IMR-90 (cell line): ENCODE measurements at regions not wholly inside any gene's neighbourhood (a gene's known extent, or its start where the extent isn't known, plus 50 kb on each side); places are given as distances from the start of the nearest gene placed in this dataset.

ENCODE experiments used
- ATAC-seq: fragments of 200-7000 bp; cut with Tn5 transposase; 2 replicates; pipeline ENCODE4 v1.9.1; 2020; ENCODE audit warnings: low read depth, mild to moderate bottlenecking, moderate library complexity
- BruUV-seq: library from RNA; stranded (reverse); fragments of 400-500 nt; replicated peaks from 2 replicates; lab custom pipeline; 2021; lab: Mats Ljungman, UMichigan
- CTCF ChIA-PET: fragments of 300-600 bp; formaldehyde crosslinking; extraction: SDS; loops from one replicate; lab custom pipeline; 2021; ENCODE audit warnings: antibody characterized with exemption; lab: Yijun Ruan, JAX
- POLR2A ChIA-PET: fragments of 300-600 bp; sonication (Branson Sonifier 250); formaldehyde crosslinking; loops from one replicate; lab custom pipeline; 2022; ENCODE audit warnings: antibody characterized with exemption; ENCODE audit not compliant: unreplicated experiment; lab: Charles Lee
- DNase-seq: peaks from one replicate; pipeline ENCODE4 v3.0.0; 2013
- H2AFZ ChIP-seq: replicated peaks from 2 replicates; pipeline ENCODE3; 2013; ENCODE audit warnings: low read length, mild to moderate bottlenecking; ENCODE audit not compliant: poor library complexity
- H2AK5ac ChIP-seq: 2 replicates; pipeline ENCODE4 v1.6.1; 2013; ENCODE audit warnings: low read depth, low read length, inconsistent platforms
- H2AK9ac ChIP-seq: replicated peaks from 2 replicates; pipeline ENCODE3; 2013; ENCODE audit warnings: mild to moderate bottlenecking, low read depth, low read length, moderate library complexity; ENCODE audit not compliant: poor library complexity
- H2BK120ac ChIP-seq: 2 replicates; pipeline ENCODE4 v1.6.1; 2013; ENCODE audit warnings: low read depth, low read length, inconsistent platforms
- H2BK15ac ChIP-seq: 3 replicates; pipeline ENCODE4 v1.6.1; 2013; ENCODE audit warnings: low read depth, low read length, inconsistent platforms
- H2BK20ac ChIP-seq: 2 replicates; pipeline ENCODE4 v1.6.1; 2013; ENCODE audit warnings: low read depth, mild to moderate bottlenecking, inconsistent platforms, low read length, moderate library complexity
- H2BK5ac ChIP-seq: 2 replicates; pipeline ENCODE4 v1.6.1; 2013; ENCODE audit warnings: mild to moderate bottlenecking, low read depth, low read length, inconsistent platforms; ENCODE audit not compliant: poor library complexity, severe bottlenecking
- H3K14ac ChIP-seq: replicated peaks from 2 replicates; pipeline ENCODE4 v1.6.1; 2013; ENCODE audit warnings: low read depth, low read length, inconsistent platforms
- H3K18ac ChIP-seq: 2 replicates; pipeline ENCODE4 v1.6.1; 2013; ENCODE audit warnings: low read depth, low read length, control low read depth
- H3K23ac ChIP-seq: 2 replicates; pipeline ENCODE4 v1.6.1; 2013; ENCODE audit warnings: low read depth, low read length, inconsistent platforms
- H3K27ac ChIP-seq: 2 replicates; pipeline ENCODE4 v1.5.1; 2013; ENCODE audit warnings: mild to moderate bottlenecking, control low read depth, low read length; ENCODE audit not compliant: insufficient read depth
- H3K27me3 ChIP-seq: 2 replicates; pipeline ENCODE4 v1.6.1; 2013; ENCODE audit warnings: low read length; ENCODE audit not compliant: control insufficient read depth, insufficient read depth
- H3K36me3 ChIP-seq: 2 replicates; pipeline ENCODE4 v1.6.1; 2013; ENCODE audit warnings: low read length, mixed read lengths; ENCODE audit not compliant: control insufficient read depth, insufficient read depth
- H3K4ac ChIP-seq: 2 replicates; pipeline ENCODE4 v1.6.1; 2013; ENCODE audit warnings: low read depth, low read length, inconsistent platforms
- H3K4me1 ChIP-seq: 2 replicates; pipeline ENCODE4 v1.6.1; 2013; ENCODE audit warnings: low read length, mixed read lengths; ENCODE audit not compliant: control insufficient read depth, insufficient read depth
- H3K4me2 ChIP-seq: 2 replicates; pipeline ENCODE4 v1.6.1; 2013; ENCODE audit warnings: low read depth, mild to moderate bottlenecking, control low read depth, low read length, moderate library complexity
- H3K4me3 ChIP-seq: 2 replicates; pipeline ENCODE4 v1.5.1; 2013; ENCODE audit warnings: low read depth, mild to moderate bottlenecking, control low read depth, low read length, moderate library complexity; ENCODE audit not compliant: insufficient read depth
- H3K56ac ChIP-seq: 2 replicates; pipeline ENCODE4 v1.6.1; 2013; ENCODE audit warnings: low read length, inconsistent platforms; ENCODE audit not compliant: insufficient read depth; ENCODE audit errors: extremely low read depth
- H3K79me1 ChIP-seq, 2 experiments: 2 replicates each; pipeline ENCODE4 v1.6.1; 2013; ENCODE audit warnings: low read length in 2 of 2, inconsistent platforms in 1 of 2, low read depth in 1 of 2
- H3K9ac ChIP-seq: 2 replicates; pipeline ENCODE4 v1.6.1; 2013; ENCODE audit warnings: low read depth, low read length, control low read depth
- H3K9me1 ChIP-seq: 2 replicates; pipeline ENCODE4 v1.6.1; 2013; ENCODE audit warnings: low read length, inconsistent platforms; ENCODE audit not compliant: insufficient read depth
- H3K9me3 ChIP-seq: 2 replicates; pipeline ENCODE4 v1.6.1; 2013; ENCODE audit warnings: low read length; ENCODE audit not compliant: control insufficient read depth, insufficient read depth
- H4K20me1 ChIP-seq: 2 replicates; pipeline ENCODE4 v1.6.1; 2013; ENCODE audit warnings: low read length, inconsistent platforms; ENCODE audit not compliant: insufficient read depth
- H4K5ac ChIP-seq: 2 replicates; pipeline ENCODE4 v1.6.1; 2013; ENCODE audit warnings: mild to moderate bottlenecking, low read depth, low read length, control low read depth
- H4K8ac ChIP-seq, 2 experiments: 2 replicates each; pipeline ENCODE4 v1.6.1; 2013; ENCODE audit warnings: low read depth in 2 of 2, low read length in 2 of 2, control low read depth in 1 of 2, inconsistent platforms in 1 of 2
- H4K91ac ChIP-seq: 2 replicates; pipeline ENCODE4 v1.6.1; 2013; ENCODE audit warnings: low read depth, low read length, inconsistent platforms; ENCODE audit not compliant: insufficient read depth
- BHLHE40 ChIP-seq: fragments of 150-350 bp; IDR thresholded peaks from 2 replicates; pipeline ENCODE4 v1.6.1; 2016; ENCODE audit warnings: mild to moderate bottlenecking, low read depth, low read length
- CEBPB ChIP-seq: IDR thresholded peaks from 2 replicates; pipeline ENCODE4 v1.6.1; 2012; ENCODE audit warnings: low read depth, low read length, improper control_type of control experiment
- CHD1 ChIP-seq: IDR thresholded peaks from 2 replicates; pipeline ENCODE4 v1.6.1; 2012; ENCODE audit warnings: low read depth, low read length, improper control_type of control experiment
- FOS ChIP-seq: fragments of 150-350 bp; IDR thresholded peaks from 2 replicates; pipeline ENCODE4 v1.6.1; 2016; ENCODE audit warnings: low read depth, low read length
- MAFK ChIP-seq: IDR thresholded peaks from 2 replicates; pipeline ENCODE4 v1.6.1; 2012; ENCODE audit warnings: low read depth, low read length, improper control_type of control experiment
- MAZ ChIP-seq: IDR thresholded peaks from 2 replicates; pipeline ENCODE4 v1.6.1; 2012; ENCODE audit warnings: low read depth, mild to moderate bottlenecking, low read length, improper control_type of control experiment, moderate library complexity, borderline replicate concordance
- MXI1 ChIP-seq: IDR thresholded peaks from 2 replicates; pipeline ENCODE4 v1.6.1; 2012; ENCODE audit warnings: low read depth, mild to moderate bottlenecking, low read length, moderate library complexity, borderline replicate concordance
- POLR2A ChIP-seq: IDR thresholded peaks from 2 replicates; pipeline ENCODE4 v1.6.1; 2012; ENCODE audit warnings: mild to moderate bottlenecking, low read depth, low read length
- RAD21 ChIP-seq: IDR thresholded peaks from 2 replicates; pipeline ENCODE4 v1.6.1; 2012; ENCODE audit warnings: low read length, improper control_type of control experiment
- RCOR1 ChIP-seq: IDR thresholded peaks from 2 replicates; pipeline ENCODE4 v1.6.1; 2012; ENCODE audit warnings: mild to moderate bottlenecking, low read length, improper control_type of control experiment; ENCODE audit not compliant: insufficient replicate concordance
- RFX5 ChIP-seq: IDR thresholded peaks from 2 replicates; pipeline ENCODE4 v1.8.0; 2012; ENCODE audit warnings: low read depth, mild to moderate bottlenecking, low read length, moderate library complexity
- SMC3 ChIP-seq: fragments of 150-350 bp; IDR thresholded peaks from 2 replicates; pipeline ENCODE4 v1.6.1; 2016; ENCODE audit warnings: low read depth, mild to moderate bottlenecking, antibody characterized with exemption, low read length, moderate library complexity
- WGBS, 2 experiments: methylation state at CpG; one replicate each; pipeline versions ENCODE4 v1.1.5 to v1.1.7; 2013; ENCODE audit warnings: missing lambda C conversion rate in 2 of 2; ENCODE audit not compliant: insufficient read length in 1 of 2; ENCODE audit errors: extremely low coverage in 2 of 2; 5-methylcytosine and 5-hydroxymethylcytosine counted together
- dilution Hi-C: fragments of 300-500 bp; cut with HindIII; formaldehyde crosslinking; loops from one replicate; pipeline ENCODE4 v1.14.3; 2018; ENCODE audit warnings: low sequenced_read_pairs; ENCODE audit not compliant: unreplicated experiment
- in situ Hi-C: fragments of 300-500 bp; cut with MboI; formaldehyde crosslinking; loops from 3 replicates; pipeline ENCODE4 v1.14.3; 2019; ENCODE audit warnings: low sequenced_read_pairs, inconsistent platforms, mixed read lengths
- intact Hi-C: fragments of 100-400 bp; cut with micrococcal nuclease; formaldehyde crosslinking; loops from 2 replicates; pipeline ENCODE4 v1.10.0; 2022
- TF ChIP-seq, protein P1 (sequence below): conservative IDR thresholded peaks from 2 replicates; pipeline ENCODE4 v1.5.1; 2012; ENCODE audit warnings: mild to moderate bottlenecking, low read depth, low read length, improper control_type of control experiment
- TF ChIP-seq, protein P2 (sequence below): fragments of 150-350 bp; IDR thresholded peaks from 2 replicates; pipeline ENCODE4 v1.6.1; 2017; ENCODE audit warnings: mild to moderate bottlenecking, antibody characterized with exemption, low read length, low read depth

DNA sequence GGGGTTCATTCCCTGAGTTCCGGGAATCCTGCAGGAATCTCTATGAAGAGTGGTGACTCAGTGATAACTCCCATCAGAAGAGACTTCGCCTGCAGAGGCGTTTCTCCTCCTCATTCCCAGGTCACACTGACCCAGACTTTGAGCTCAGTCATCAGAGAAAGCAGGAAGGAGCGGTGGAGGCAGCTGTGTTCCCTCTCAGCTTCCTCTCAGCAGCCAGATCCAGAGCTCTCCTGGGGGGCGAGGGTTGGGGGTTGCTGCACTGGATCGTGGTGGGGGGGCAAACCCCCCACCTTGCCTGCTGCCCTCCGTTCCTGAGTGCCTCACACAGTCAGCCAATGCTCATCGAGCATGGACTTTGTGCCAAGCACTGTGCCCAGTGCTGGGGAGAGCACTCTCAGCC is 271.2 kb downstream of the CBLN1 start:
- Histone ChIP-seq H3K14ac (no peak overlapping the region), H2BK120ac (no peak overlapping the region), H2BK20ac (no peak overlapping the region), H3K9me1 (no peaks in the 10 kb centered on the region), H2AK9ac (no peak overlapping the region), H3K23ac (no peak overlapping the region), H2AFZ (no peak overlapping the region), H4K20me1 (no peaks in the 10 kb centered on the region), H3K18ac (no peak overlapping the region), H2BK15ac (no peak overlapping the region), H3K4ac (no peak overlapping the region), H4K8ac (no peak overlapping the region), H3K9ac (no peak overlapping the region), H2BK5ac (no peak overlapping the region), H4K91ac (no peak overlapping the region), H3K27ac (no peak overlapping the region), H3K27me3 (peaks cover 17% of the 10 kb centered on the region; the same call in 1 of the 2 replicates), H3K4me3 (no peak overlapping the region), H4K5ac (no peak overlapping the region), H3K79me1 (no peaks in the 10 kb centered on the region), H3K4me1 (no peaks in the 10 kb centered on the region), H2AK5ac (no peak overlapping the region), H3K56ac (no peak overlapping the region), H3K36me3 (no peaks in the 10 kb centered on the region), H3K4me2 (no peak overlapping the region), H3K9me3 (no peaks in the 10 kb centered on the region)
- intact Hi-C loops (no loop called here), dilution Hi-C loops (no loop called here), in situ Hi-C loops (no loop called here)
- POLR2A ChIA-PET: no interaction called here
- no peak for DNase-seq
- no peak for ATAC-seq
- no CpG with 5 or more reads among the region's 8 CpGs for WGBS, 2 experiments
- BruUV-seq: no TSS peak
- TF ChIP-seq SMC3 (no peak), RFX5 (no peak), BHLHE40 (no peak), MAFK (no peak), CHD1 (no peak), CEBPB (no peak), FOS (no peak), MXI1 (no peak), MAZ (no peak), POLR2A (no peak), RCOR1 (no peak), RAD21 (no peak)
- TF ChIP-seq, protein P1, sequence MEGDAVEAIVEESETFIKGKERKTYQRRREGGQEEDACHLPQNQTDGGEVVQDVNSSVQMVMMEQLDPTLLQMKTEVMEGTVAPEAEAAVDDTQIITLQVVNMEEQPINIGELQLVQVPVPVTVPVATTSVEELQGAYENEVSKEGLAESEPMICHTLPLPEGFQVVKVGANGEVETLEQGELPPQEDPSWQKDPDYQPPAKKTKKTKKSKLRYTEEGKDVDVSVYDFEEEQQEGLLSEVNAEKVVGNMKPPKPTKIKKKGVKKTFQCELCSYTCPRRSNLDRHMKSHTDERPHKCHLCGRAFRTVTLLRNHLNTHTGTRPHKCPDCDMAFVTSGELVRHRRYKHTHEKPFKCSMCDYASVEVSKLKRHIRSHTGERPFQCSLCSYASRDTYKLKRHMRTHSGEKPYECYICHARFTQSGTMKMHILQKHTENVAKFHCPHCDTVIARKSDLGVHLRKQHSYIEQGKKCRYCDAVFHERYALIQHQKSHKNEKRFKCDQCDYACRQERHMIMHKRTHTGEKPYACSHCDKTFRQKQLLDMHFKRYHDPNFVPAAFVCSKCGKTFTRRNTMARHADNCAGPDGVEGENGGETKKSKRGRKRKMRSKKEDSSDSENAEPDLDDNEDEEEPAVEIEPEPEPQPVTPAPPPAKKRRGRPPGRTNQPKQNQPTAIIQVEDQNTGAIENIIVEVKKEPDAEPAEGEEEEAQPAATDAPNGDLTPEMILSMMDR: no peak
- TF ChIP-seq, protein P2, sequence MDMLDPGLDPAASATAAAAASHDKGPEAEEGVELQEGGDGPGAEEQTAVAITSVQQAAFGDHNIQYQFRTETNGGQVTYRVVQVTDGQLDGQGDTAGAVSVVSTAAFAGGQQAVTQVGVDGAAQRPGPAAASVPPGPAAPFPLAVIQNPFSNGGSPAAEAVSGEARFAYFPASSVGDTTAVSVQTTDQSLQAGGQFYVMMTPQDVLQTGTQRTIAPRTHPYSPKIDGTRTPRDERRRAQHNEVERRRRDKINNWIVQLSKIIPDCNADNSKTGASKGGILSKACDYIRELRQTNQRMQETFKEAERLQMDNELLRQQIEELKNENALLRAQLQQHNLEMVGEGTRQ: no peak
- CTCF ChIA-PET: no interaction called here
